Gastroesophageal sphincter (tissue), 4 donors: ENCODE measurements at regions not wholly inside any gene's neighbourhood (a gene's known extent, or its start where the extent isn't known, plus 50 kb on each side); places are given as distances from the start of the nearest gene placed in this dataset.

Experiments used
- ATAC-seq: fragments of 150-250 bp; one replicate; pipeline ENCODE4 v1.9.1; 2016; ENCODE audit warnings: mild to moderate bottlenecking, moderate library complexity
- H3K27ac ChIP-seq, 4 donors: fragments of 200-600 bp; sonication (generic) in 3 of 4; 1 replicate in 3 of 4; 2 replicates in 1 of 4; pipeline ENCODE4 v1.5.1; 2016 to 2019
- H3K27me3 ChIP-seq: fragments of 200-600 bp; sonication (generic); one replicate; pipeline ENCODE4 v1.5.1; 2019
- H3K36me3 ChIP-seq, 2 donors: fragments of 200-600 bp; sonication (generic); one replicate each; pipeline ENCODE4 v1.5.1; 2019; ENCODE audit warnings: control low read depth in 1 of 2
- H3K4me1 ChIP-seq, 3 donors: fragments of 200-600 bp; sonication (generic); 1 replicate in 2 of 3; 2 replicates in 1 of 3; pipeline ENCODE4 v1.5.1; 2016 to 2019; ENCODE audit warnings: control low read depth in 2 of 3
- H3K4me3 ChIP-seq, 2 donors: fragments of 200-600 bp; sonication (generic); one replicate each; pipeline ENCODE4 v1.5.1; 2019; ENCODE audit warnings: mild to moderate bottlenecking in 1 of 2, moderate library complexity in 1 of 2
- H3K9me3 ChIP-seq, 3 donors: fragments of 200-600 bp; sonication (generic); one replicate each; pipeline ENCODE4 v1.5.1; 2017 to 2019; ENCODE audit warnings: control low read depth in 2 of 3
- CTCF ChIP-seq, 4 experiments: fragments of 200-600 bp in 2 of 4; fragments of 450-650 bp in 2 of 4; sonication (generic) in 1 of 4; IDR thresholded peaks; one replicate each; pipeline ENCODE4 v1.5.1; 2017 to 2019; ENCODE audit warnings: antibody characterized with exemption in 4 of 4, mild to moderate bottlenecking in 2 of 4, moderate library complexity in 2 of 4
- EP300 ChIP-seq: sonication (generic); formaldehyde crosslinking; IDR thresholded peaks from one replicate; pipeline ENCODE4 v1.6.1; 2017; ENCODE audit warnings: antibody characterized with exemption, mild to moderate bottlenecking
- POLR2A ChIP-seq, 2 donors: fragments of 450-650 bp; IDR thresholded peaks; one replicate each; pipeline ENCODE4 v1.6.1; 2017; ENCODE audit warnings: antibody characterized with exemption in 2 of 2, mild to moderate bottlenecking in 2 of 2, moderate library complexity in 1 of 2
- POLR2AphosphoS5 ChIP-seq: sonication (generic); formaldehyde crosslinking; IDR thresholded peaks from one replicate; pipeline ENCODE4 v1.6.1; 2017; ENCODE audit warnings: antibody characterized with exemption
- WGBS, 2 donors: methylation state at CpG; one replicate each; pipeline ENCODE4 v1.1.5; 2018; ENCODE audit warnings: low coverage in 1 of 2; 5-methylcytosine and 5-hydroxymethylcytosine counted together

- 39 to 56% methylated on average over 2 of the region's 2 CpGs for WGBS, 2 donors
- no peaks in the 10 kb centered on the region for H3K4me1 ChIP-seq
- H3K4me3 ChIP-seq = no peak overlapping the region
- no peak for ATAC-seq
- H3K27ac ChIP-seq = no peak overlapping the region
- H3K36me3 ChIP-seq = no peaks in the 10 kb centered on the region
- TF ChIP-seq POLR2AphosphoS5 = no peak
- TF ChIP-seq EP300 = no peak
- TF ChIP-seq CTCF (IDR thresholded peaks at IDR 0.05) = peak in 3 of 4 experiments; percentile 21 to 30 (median 21)
- TF ChIP-seq POLR2A (IDR thresholded peaks at IDR 0.05) = no peak
- no peaks in the 10 kb centered on the region for H3K27me3 ChIP-seq
- no peaks in the 10 kb centered on the region for H3K9me3 ChIP-seq
Observed at GRCh38 chr10:23530079-23530478, 91.2 kb downstream of the OTUD1 start.

GRCh38 chr10:23533212-23533611 is 94.3 kb downstream of the OTUD1 start:
- ATAC-seq = no peak
- WGBS, 2 donors = 88 to 90% methylated on average over 3 of the region's 3 CpGs

GRCh38 chr10:23534326-23534725 is 95.5 kb downstream of the OTUD1 start:
- H3K27me3 ChIP-seq = no peaks in the 10 kb centered on the region
- H3K27ac ChIP-seq = no peak overlapping the region
- no peaks in the 10 kb centered on the region for H3K4me1 ChIP-seq
- no peaks in the 10 kb centered on the region for H3K9me3 ChIP-seq
- WGBS, 2 donors = 61 to 66% methylated on average over 4 of the region's 4 CpGs
- TF ChIP-seq POLR2A (IDR thresholded peaks at IDR 0.05) = no peak
- TF ChIP-seq POLR2AphosphoS5 = no peak
- TF ChIP-seq CTCF (IDR thresholded peaks at IDR 0.05) = no peak
- TF ChIP-seq EP300 = no peak
- H3K36me3 ChIP-seq = no peaks in the 10 kb centered on the region
- ATAC-seq = no peak
- no peak overlapping the region for H3K4me3 ChIP-seq

More at GRCh38 chr10:23533212-23533611, 94.3 kb downstream of the OTUD1 start:
- no peak overlapping the region for H3K27ac ChIP-seq
- H3K4me1 ChIP-seq = no peaks in the 10 kb centered on the region
- no peaks in the 10 kb centered on the region for H3K27me3 ChIP-seq
- no peaks in the 10 kb centered on the region for H3K36me3 ChIP-seq
- no peaks in the 10 kb centered on the region for H3K9me3 ChIP-seq
- TF ChIP-seq POLR2A (IDR thresholded peaks at IDR 0.05) = no peak
- no peak for TF ChIP-seq POLR2AphosphoS5
- no peak for TF ChIP-seq CTCF (IDR thresholded peaks at IDR 0.05)
- no peak for TF ChIP-seq EP300
- no peak overlapping the region for H3K4me3 ChIP-seq

GRCh38 chr10:23534761-23535160 is 95.9 kb downstream of the OTUD1 start:
- TF ChIP-seq POLR2AphosphoS5 (no peak), POLR2A (IDR thresholded peaks at IDR 0.05) (no peak), EP300 (no peak), CTCF (IDR thresholded peaks at IDR 0.05) (no peak)
- Histone ChIP-seq H3K9me3 (no peaks in the 10 kb centered on the region), H3K27ac (no peak overlapping the region), H3K36me3 (no peaks in the 10 kb centered on the region), H3K4me3 (no peak overlapping the region), H3K27me3 (no peaks in the 10 kb centered on the region), H3K4me1 (no peaks in the 10 kb centered on the region)
- 83 to 100% methylated on average over 1 of the region's 1 CpG for WGBS, 2 donors
- no peak for ATAC-seq

- Histone ChIP-seq H3K9me3 (no peaks in the 10 kb centered on the region), H3K4me1 (no peaks in the 10 kb centered on the region), H3K4me3 (no peak overlapping the region), H3K27me3 (no peaks in the 10 kb centered on the region), H3K36me3 (no peaks in the 10 kb centered on the region), H3K27ac (no peak overlapping the region)
- 68 to 83% methylated on average over 1 of the region's 1 CpG for WGBS, 2 donors
- no peak for TF ChIP-seq POLR2AphosphoS5
- no peak for TF ChIP-seq POLR2A (IDR thresholded peaks at IDR 0.05)
- no peak for TF ChIP-seq CTCF (IDR thresholded peaks at IDR 0.05)
- no peak for TF ChIP-seq EP300
- ATAC-seq = no peak
Observed at GRCh38 chr10:23535381-23535780, 96.5 kb downstream of the OTUD1 start.
